Activated CD8-positive, alpha-beta T cell treated with anti-CD3 and anti-CD28 coated beads for 36 hours (primary cell): ENCODE measurements at regions not wholly inside any gene's neighbourhood (a gene's known extent, or its start where the extent isn't known, plus 50 kb on each side); places are given as distances from the start of the nearest gene placed in this dataset.

Experiments
- ATAC-seq: fragments of 200-7000 bp; cut with Tn5 transposase; one replicate; pipeline ENCODE4 v1.10.0; 2021; ENCODE audit warnings: mild to moderate bottlenecking, moderate library complexity
- CTCF ChIA-PET: fragments of 350-600 bp; sonication (Branson Sonifier 250); formaldehyde crosslinking; loops from one replicate; lab custom pipeline; 2021; ENCODE audit warnings: antibody characterized with exemption; lab: Charles Lee
- POLR2A ChIA-PET: fragments of 350-600 bp; sonication (Branson Sonifier 250); formaldehyde crosslinking; loops from one replicate; lab custom pipeline; 2021; ENCODE audit warnings: antibody characterized with exemption; lab: Charles Lee
- DNase-seq: peaks from one replicate; pipeline ENCODE4 v3.0.0-alpha.2; 2020
- H3K27ac Mint-ChIP-seq: one replicate; pipeline ENCODE4 v1.8.0; 2021; ENCODE audit warnings: mild to moderate bottlenecking, mixed read lengths
- H3K27me3 Mint-ChIP-seq: one replicate; pipeline ENCODE4 v1.8.0; 2021; ENCODE audit warnings: mixed read lengths
- H3K36me3 Mint-ChIP-seq: one replicate; pipeline ENCODE4 v1.8.0; 2021; ENCODE audit warnings: low read depth, mixed read lengths
- H3K4me1 Mint-ChIP-seq: one replicate; pipeline ENCODE4 v1.8.0; 2021; ENCODE audit warnings: low read depth, mixed read lengths
- H3K4me3 Mint-ChIP-seq: one replicate; pipeline ENCODE4 v1.8.0; 2021; ENCODE audit warnings: mild to moderate bottlenecking, moderate library complexity, mixed read lengths
- H3K9me3 Mint-ChIP-seq: one replicate; pipeline ENCODE4 v1.8.0; 2021; ENCODE audit warnings: mixed read lengths
- intact Hi-C: fragments of 100-400 bp; cut with micrococcal nuclease; formaldehyde crosslinking; loops from one replicate; pipeline ENCODE4 v1.10.0; 2022
- TF ChIP-seq, protein P1 (sequence below): fragments of 200-600 bp; IDR thresholded peaks from one replicate; pipeline ENCODE4 v1.8.0; 2022; ENCODE audit warnings: antibody characterized with exemption, mild to moderate bottlenecking

DNA sequence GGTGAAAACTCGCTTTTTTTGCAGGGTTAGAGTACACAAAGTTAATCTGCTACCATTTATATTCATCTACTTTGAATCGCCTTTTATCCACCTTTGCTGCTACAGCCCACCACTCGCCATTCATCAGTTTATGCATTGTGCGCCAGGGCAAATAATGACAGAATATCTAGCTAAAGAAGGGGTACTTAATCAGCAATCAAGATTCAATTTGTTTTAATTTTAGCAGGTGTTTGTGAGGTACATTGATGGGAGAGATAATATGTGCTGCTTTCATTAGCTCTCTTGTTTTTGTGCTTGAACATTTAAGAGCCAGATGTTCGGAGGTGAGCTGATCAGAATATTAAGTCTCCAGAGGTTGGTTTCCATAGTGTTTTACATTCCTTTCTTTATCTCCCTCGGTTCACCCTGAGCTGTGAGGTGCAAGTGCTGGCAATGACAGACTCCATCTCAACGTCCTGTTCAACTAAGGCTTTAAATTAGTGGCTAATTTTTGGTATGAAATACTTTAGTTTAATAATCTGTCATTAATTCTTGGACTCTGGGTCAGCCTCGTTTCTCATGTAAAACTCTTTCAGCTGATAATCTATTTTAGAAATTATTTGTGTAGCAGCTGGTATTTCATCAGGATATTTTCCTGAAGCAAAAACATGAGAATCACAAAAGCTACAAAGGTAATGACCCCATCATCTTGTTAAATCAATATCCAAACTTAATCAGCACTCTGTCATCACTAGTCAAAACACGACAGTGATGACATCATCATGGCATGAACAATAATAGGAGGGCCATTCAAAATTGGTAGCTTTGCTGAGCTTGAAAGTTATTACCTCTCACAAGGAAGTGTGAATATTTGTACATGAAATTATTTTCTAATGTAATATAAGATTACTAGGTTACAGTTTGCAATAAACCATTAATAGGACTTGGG is 479.9 kb upstream of the FANCL start:
- no peak for ATAC-seq
- Mint-ChIP-seq H3K27ac (no peak overlapping the region), H3K9me3 (no peaks in the 10 kb centered on the region), H3K27me3 (no peaks in the 10 kb centered on the region), H3K4me1 (no peaks in the 10 kb centered on the region), H3K36me3 (no peaks in the 10 kb centered on the region), H3K4me3 (no peak overlapping the region)
- TF ChIP-seq, protein P1, sequence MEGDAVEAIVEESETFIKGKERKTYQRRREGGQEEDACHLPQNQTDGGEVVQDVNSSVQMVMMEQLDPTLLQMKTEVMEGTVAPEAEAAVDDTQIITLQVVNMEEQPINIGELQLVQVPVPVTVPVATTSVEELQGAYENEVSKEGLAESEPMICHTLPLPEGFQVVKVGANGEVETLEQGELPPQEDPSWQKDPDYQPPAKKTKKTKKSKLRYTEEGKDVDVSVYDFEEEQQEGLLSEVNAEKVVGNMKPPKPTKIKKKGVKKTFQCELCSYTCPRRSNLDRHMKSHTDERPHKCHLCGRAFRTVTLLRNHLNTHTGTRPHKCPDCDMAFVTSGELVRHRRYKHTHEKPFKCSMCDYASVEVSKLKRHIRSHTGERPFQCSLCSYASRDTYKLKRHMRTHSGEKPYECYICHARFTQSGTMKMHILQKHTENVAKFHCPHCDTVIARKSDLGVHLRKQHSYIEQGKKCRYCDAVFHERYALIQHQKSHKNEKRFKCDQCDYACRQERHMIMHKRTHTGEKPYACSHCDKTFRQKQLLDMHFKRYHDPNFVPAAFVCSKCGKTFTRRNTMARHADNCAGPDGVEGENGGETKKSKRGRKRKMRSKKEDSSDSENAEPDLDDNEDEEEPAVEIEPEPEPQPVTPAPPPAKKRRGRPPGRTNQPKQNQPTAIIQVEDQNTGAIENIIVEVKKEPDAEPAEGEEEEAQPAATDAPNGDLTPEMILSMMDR = no peak
- POLR2A ChIA-PET = no interaction called here
- CTCF ChIA-PET = interaction anchor here (1.5 kb wide), 1 partner anchor 15 kb away, joined by 3 read pairs; no protein-coding TSS in a partner anchor
- intact Hi-C loops = no loop called here
- no peak for DNase-seq

DNA sequence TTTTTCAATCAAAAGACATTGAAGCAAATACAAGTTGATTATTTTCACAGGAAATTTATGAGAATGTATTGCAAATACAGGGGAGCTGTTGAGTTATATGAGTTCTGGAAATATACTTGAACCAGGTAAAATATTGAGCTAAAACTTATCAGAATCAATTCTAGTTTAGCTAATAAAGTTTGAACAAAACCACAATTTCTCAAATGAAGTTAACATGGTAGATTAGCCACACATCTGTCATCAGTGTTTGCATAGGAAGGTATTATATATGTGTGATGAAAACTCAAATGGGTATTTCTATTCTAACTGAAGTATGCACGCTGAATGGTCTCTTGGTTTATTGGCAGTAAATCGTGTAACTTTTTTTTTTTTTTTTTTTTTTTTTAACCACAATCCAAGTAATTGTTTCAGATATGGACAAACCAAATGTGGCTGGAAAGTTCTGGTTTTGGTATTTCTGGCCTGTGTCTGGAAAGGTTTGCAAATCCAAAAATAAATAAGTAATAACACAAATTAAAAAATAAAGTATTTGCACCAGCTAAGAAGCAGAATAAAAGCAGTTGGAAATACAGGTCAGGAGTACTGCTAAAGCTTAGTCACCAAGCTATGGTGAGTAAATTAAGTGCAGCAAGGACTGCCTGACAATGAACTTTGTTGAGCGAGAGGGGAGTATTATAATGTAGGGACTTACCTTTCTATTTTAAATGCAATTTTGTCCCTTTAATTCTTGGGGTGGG is 479.1 kb upstream of the FANCL start:
- no peaks in the 10 kb centered on the region for H3K9me3 Mint-ChIP-seq
- H3K27me3 Mint-ChIP-seq = no peaks in the 10 kb centered on the region
- ATAC-seq (no peak), DNase-seq (no peak)
- H3K27ac Mint-ChIP-seq = no peak overlapping the region
- no peaks in the 10 kb centered on the region for H3K36me3 Mint-ChIP-seq
- TF ChIP-seq, protein P1 = no peak
- POLR2A ChIA-PET = no interaction called here
- no peaks in the 10 kb centered on the region for H3K4me1 Mint-ChIP-seq
- no peak overlapping the region for H3K4me3 Mint-ChIP-seq
- intact Hi-C loops = no loop called here
- CTCF ChIA-PET = interaction anchor here (0.7 kb wide), 1 partner anchor 662 kb away, joined by 3 read pairs; no protein-coding TSS in a partner anchor

DNA sequence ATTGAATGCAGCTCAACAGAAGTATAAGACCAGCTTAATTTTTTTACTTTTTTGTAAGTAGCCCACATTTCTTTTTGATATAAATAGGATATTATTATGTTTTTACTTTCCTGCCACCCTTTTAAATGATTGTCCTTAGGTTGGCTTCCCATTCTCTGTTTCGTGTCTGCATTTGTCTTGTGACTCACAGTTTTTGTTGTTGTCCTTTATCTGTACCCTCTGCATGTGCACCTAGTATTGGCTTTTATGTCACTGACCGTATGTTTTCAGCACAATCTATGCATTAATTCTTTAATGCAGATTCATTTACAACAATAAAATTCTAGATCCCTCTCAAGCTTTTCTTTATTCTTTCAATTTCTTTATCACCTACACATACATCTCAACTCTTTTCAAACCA is 474.2 kb upstream of the FANCL start:
- POLR2A ChIA-PET = no interaction called here
- Mint-ChIP-seq H3K36me3 (no peaks in the 10 kb centered on the region), H3K4me3 (no peak overlapping the region), H3K27ac (no peak overlapping the region), H3K27me3 (no peaks in the 10 kb centered on the region), H3K9me3 (no peaks in the 10 kb centered on the region), H3K4me1 (no peaks in the 10 kb centered on the region)
- intact Hi-C loops = no loop called here
- TF ChIP-seq, protein P1 = no peak
- CTCF ChIA-PET = no interaction called here
- no peak for DNase-seq
- no peak for ATAC-seq

DNA sequence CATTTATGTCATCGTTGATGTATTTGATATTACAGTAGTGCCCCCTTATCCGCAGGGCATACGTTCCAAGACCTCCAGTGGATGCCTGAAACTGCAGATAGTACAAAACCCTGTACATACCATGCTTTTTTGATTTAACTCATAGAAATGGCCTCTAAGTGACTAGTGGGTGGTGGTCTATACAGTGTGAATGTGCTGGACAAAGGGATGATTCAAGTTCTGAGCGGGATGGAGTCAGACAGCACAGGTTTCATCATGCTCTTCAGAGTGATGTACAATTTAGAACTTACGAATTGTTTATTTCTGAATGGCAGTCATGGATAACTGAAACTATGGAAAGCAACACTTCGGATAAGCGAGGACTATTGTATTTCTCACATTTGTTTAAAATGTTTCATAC is 473.1 kb upstream of the FANCL start:
- ChIA-PET POLR2A (no interaction called here), CTCF (no interaction called here)
- ATAC-seq (no peak), DNase-seq (no peak)
- intact Hi-C loops = no loop called here
- TF ChIP-seq, protein P1 = no peak
- Mint-ChIP-seq H3K27me3 (no peaks in the 10 kb centered on the region), H3K36me3 (no peaks in the 10 kb centered on the region), H3K4me3 (no peak overlapping the region), H3K9me3 (no peaks in the 10 kb centered on the region), H3K27ac (no peak overlapping the region), H3K4me1 (no peaks in the 10 kb centered on the region)

DNA sequence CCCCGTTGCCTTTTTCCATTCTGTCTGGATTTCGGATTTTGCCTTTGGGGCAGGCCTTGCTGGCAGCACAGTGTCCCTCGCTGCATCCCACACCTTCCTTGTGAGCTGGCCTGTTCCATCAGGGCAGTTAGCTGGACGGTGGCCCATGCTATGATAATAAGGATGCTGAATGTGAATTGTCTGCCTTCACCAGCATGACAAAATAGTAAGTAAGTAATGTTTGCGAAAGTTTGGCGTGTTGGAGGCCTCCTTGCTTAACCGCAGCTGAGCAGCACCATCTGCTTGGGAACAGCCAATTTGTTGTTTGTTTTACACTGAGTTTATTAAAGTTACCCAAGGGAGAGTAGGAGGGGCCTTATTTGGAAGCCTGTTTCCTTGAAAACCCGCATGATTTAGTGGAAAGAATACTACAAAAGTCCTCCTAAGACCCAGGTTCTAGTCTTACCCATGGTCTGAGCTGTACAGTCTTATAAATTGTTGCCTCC is 469.7 kb upstream of the FANCL start:
- no peaks in the 10 kb centered on the region for H3K4me1 Mint-ChIP-seq
- intact Hi-C loops = no loop called here
- TF ChIP-seq, protein P1 = no peak
- H3K27me3 Mint-ChIP-seq = no peaks in the 10 kb centered on the region
- H3K9me3 Mint-ChIP-seq = no peaks in the 10 kb centered on the region
- no peak overlapping the region for H3K27ac Mint-ChIP-seq
- DNase-seq (no peak), ATAC-seq (no peak)
- ChIA-PET POLR2A (no interaction called here), CTCF (no interaction called here)
- H3K4me3 Mint-ChIP-seq = no peak overlapping the region
- no peaks in the 10 kb centered on the region for H3K36me3 Mint-ChIP-seq
